ENCODE measurements at regions not wholly inside any gene's neighbourhood (a gene's known extent, or its start where the extent isn't known, plus 50 kb on each side); places are given as distances from the start of the nearest gene placed in this dataset.

- TF ChIP-seq EZH2 (IDR thresholded peaks at IDR 0.05; ENCODE audit: insufficient read depth, low read length) (no peak), CTCF (IDR thresholded peaks at IDR 0.05; ENCODE audit: insufficient read depth, low read depth, low read length) (no peak)
- FAIRE-seq (no peak), DNase-seq (ENCODE audit: low read depth) (no peak)
- Mint-ChIP-seq H3K4me3 (ENCODE audit: unreplicated experiment) (no peak overlapping the region), H3K27me3 (ENCODE audit: low read depth, unreplicated experiment) (no peaks in the 10 kb centered on the region), H3K36me3 (ENCODE audit: low read depth, unreplicated experiment) (no peaks in the 10 kb centered on the region), H3K4me1 (ENCODE audit: low read depth, unreplicated experiment) (no peaks in the 10 kb centered on the region), H3K27ac (ENCODE audit: unreplicated experiment) (no peak overlapping the region), H3K9me3 (ENCODE audit: unreplicated experiment) (no peaks in the 10 kb centered on the region)
- no peaks in the 10 kb centered on the region for H4K20me1 ChIP-seq (ENCODE audit: insufficient read depth, low read length)
- no peaks in the 10 kb centered on the region for H3K79me2 ChIP-seq (ENCODE audit: insufficient read depth, low read length)
- H3K4me2 ChIP-seq (ENCODE audit: low read length) = no peak overlapping the region
- H3K27me3 ChIP-seq (ENCODE audit: insufficient read depth, low read length) = no peaks in the 10 kb centered on the region
- no peaks in the 10 kb centered on the region for H3K9me3 ChIP-seq (ENCODE audit: insufficient read depth, low read depth, low read length)
- no peaks in the 10 kb centered on the region for H3K36me3 ChIP-seq (ENCODE audit: insufficient read depth, low read length)
- H3K27ac ChIP-seq (ENCODE audit: low read depth, low read length) = no peak overlapping the region
- H2AFZ ChIP-seq (ENCODE audit: low read depth, low read length) = no peak overlapping the region
- no peaks in the 10 kb centered on the region for H3K4me1 ChIP-seq (ENCODE audit: insufficient read depth, low read length)
- no peak overlapping the region for H3K9ac ChIP-seq (ENCODE audit: low read length)
- no peak overlapping the region for H3K4me3 ChIP-seq (ENCODE audit: insufficient read depth, low read depth, low read length)
Observed at GRCh38 chr18:39346916-39347315, 1781.3 kb upstream of the CELF4 start.

- Mint-ChIP-seq H3K36me3 (ENCODE audit: low read depth, unreplicated experiment) (no peaks in the 10 kb centered on the region), H3K9me3 (ENCODE audit: unreplicated experiment) (no peaks in the 10 kb centered on the region), H3K4me1 (ENCODE audit: low read depth, unreplicated experiment) (no peaks in the 10 kb centered on the region), H3K4me3 (ENCODE audit: unreplicated experiment) (no peak overlapping the region), H3K27me3 (ENCODE audit: low read depth, unreplicated experiment) (no peaks in the 10 kb centered on the region), H3K27ac (ENCODE audit: unreplicated experiment) (no peak overlapping the region)
- no peaks in the 10 kb centered on the region for H3K36me3 ChIP-seq (ENCODE audit: insufficient read depth, low read length)
- peak; percentile 53 for DNase-seq (ENCODE audit: low read depth)
- H3K79me2 ChIP-seq (ENCODE audit: insufficient read depth, low read length) = no peaks in the 10 kb centered on the region
- no peak for FAIRE-seq
- no peak overlapping the region for H3K4me2 ChIP-seq (ENCODE audit: low read length)
- H3K4me3 ChIP-seq (ENCODE audit: insufficient read depth, low read depth, low read length) = no peak overlapping the region
- no peaks in the 10 kb centered on the region for H3K27me3 ChIP-seq (ENCODE audit: insufficient read depth, low read length)
- no peaks in the 10 kb centered on the region for H4K20me1 ChIP-seq (ENCODE audit: insufficient read depth, low read length)
- H3K4me1 ChIP-seq (ENCODE audit: insufficient read depth, low read length) = no peaks in the 10 kb centered on the region
- no peak overlapping the region for H3K27ac ChIP-seq (ENCODE audit: low read depth, low read length)
- H3K9me3 ChIP-seq (ENCODE audit: insufficient read depth, low read depth, low read length) = no peaks in the 10 kb centered on the region
- H3K9ac ChIP-seq (ENCODE audit: low read length) = no peak overlapping the region
- no peak overlapping the region for H2AFZ ChIP-seq (ENCODE audit: low read depth, low read length)
- no peak for TF ChIP-seq EZH2 (IDR thresholded peaks at IDR 0.05; ENCODE audit: insufficient read depth, low read length)
- TF ChIP-seq CTCF (IDR thresholded peaks at IDR 0.05; ENCODE audit: insufficient read depth, low read depth, low read length) = no peak
Observed at GRCh38 chr18:39345321-39345720, 1779.7 kb upstream of the CELF4 start.

GRCh38 chr18:39344487-39344886 is 1778.9 kb upstream of the CELF4 start:
- Histone ChIP-seq H4K20me1 (ENCODE audit: insufficient read depth, low read length) (no peaks in the 10 kb centered on the region), H3K4me1 (ENCODE audit: insufficient read depth, low read length) (no peaks in the 10 kb centered on the region), H3K9ac (ENCODE audit: low read length) (no peak overlapping the region), H3K27me3 (ENCODE audit: insufficient read depth, low read length) (no peaks in the 10 kb centered on the region), H3K9me3 (ENCODE audit: insufficient read depth, low read depth, low read length) (no peaks in the 10 kb centered on the region), H3K79me2 (ENCODE audit: insufficient read depth, low read length) (no peaks in the 10 kb centered on the region), H2AFZ (ENCODE audit: low read depth, low read length) (no peak overlapping the region), H3K27ac (ENCODE audit: low read depth, low read length) (no peak overlapping the region), H3K36me3 (ENCODE audit: insufficient read depth, low read length) (no peaks in the 10 kb centered on the region), H3K4me3 (ENCODE audit: insufficient read depth, low read depth, low read length) (no peak overlapping the region), H3K4me2 (ENCODE audit: low read length) (no peak overlapping the region)
- Mint-ChIP-seq H3K36me3 (ENCODE audit: low read depth, unreplicated experiment) (no peaks in the 10 kb centered on the region), H3K9me3 (ENCODE audit: unreplicated experiment) (no peaks in the 10 kb centered on the region), H3K27ac (ENCODE audit: unreplicated experiment) (no peak overlapping the region), H3K4me1 (ENCODE audit: low read depth, unreplicated experiment) (peaks cover 4% of the 10 kb centered on the region), H3K4me3 (ENCODE audit: unreplicated experiment) (no peak overlapping the region), H3K27me3 (ENCODE audit: low read depth, unreplicated experiment) (no peaks in the 10 kb centered on the region)
- no peak for TF ChIP-seq EZH2 (IDR thresholded peaks at IDR 0.05; ENCODE audit: insufficient read depth, low read length)
- TF ChIP-seq CTCF (IDR thresholded peaks at IDR 0.05; ENCODE audit: insufficient read depth, low read depth, low read length) = no peak
- DNase-seq (ENCODE audit: low read depth) = no peak
- FAIRE-seq = no peak
